ENCODE measurements at regions not wholly inside any gene's neighbourhood (a gene's known extent, or its start where the extent isn't known, plus 50 kb on each side); places are given as distances from the start of the nearest gene placed in this dataset.

DNA sequence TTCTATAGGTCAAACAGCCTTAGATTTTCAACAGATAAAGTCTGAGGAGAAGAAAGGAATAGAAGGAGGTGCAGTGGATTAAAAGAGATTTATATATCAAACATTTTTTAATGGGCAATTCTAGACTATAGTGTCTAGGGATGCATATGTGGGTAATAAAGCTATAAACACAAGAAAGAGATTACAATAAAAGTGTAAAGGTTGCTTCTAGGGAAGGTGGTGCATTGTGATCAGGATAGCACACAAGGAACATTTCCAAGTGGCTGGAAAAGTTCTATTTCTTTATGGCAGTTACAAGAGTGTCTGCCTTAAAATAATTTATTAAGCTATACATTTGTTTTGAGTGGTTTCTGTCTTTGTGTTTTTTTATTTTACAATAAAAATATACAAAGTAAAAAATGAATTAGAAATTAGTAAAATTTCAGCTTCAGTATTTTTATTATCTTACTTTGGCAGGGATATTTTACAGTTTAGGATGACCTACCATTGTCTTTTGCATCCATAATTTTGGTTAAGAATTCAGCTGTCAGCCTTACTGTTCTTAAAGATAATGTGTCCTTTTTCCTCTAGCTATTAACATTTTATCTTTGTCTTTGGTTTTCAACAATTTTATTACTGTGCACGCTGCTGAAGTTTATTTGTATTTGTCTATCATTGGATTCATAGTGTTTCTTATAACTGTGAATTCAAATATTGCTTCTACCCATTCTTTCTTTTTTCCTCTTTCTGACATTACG, 221.8 kb downstream of the LACC1 start:
- no peak for FAIRE-seq

DNA sequence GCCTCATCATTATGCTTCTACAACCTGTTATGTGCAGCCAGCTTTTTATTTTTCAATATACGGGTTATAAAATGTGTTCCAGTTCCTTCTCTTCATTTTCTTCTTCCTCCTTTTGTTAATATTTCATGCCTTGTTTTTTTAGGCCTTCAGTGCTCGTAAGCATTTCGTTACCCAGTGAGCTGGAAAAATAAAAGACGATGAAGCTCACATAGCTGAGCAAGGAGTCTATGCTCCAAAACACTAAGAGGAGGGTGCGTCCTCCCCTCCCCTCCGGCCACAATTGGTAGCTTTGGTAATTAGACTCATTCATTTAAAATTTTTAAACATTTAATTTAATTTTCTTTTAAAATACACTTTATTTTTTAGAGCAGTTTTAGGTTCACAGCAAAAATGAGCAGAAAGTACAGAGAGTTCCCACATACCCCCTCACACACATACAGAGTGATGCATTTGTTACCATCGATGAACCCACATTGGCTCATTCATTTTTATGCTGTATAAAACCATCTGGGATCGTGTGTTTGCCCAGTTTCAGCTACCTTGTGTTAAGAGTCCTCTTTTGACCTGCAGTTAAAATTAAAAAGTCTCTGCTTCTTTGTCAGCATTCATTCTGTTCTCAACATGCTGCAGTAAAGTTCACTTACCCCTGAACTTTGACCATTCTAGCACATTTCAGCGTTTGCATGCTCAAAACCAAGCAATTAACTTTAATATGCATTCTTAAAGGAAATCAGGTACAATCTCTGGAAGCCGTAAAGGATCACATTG, 223.9 kb downstream of the LACC1 start:
- FAIRE-seq: peak; percentile 43

DNA sequence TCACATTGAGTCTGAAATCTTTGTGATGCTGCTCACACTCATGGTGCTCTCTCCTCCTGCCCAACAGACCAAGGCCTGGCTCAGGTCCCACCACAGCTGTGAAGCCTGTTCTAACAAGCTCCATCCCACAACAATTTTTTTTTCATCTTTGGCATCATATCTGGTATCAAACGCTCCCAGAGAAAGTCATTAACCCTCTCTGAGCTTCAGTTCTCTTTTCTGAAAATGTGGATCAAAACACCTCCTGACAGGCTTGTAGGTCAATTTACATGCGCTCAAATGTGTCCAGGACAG, 224.4 kb downstream of the LACC1 start:
- no peak for FAIRE-seq

DNA sequence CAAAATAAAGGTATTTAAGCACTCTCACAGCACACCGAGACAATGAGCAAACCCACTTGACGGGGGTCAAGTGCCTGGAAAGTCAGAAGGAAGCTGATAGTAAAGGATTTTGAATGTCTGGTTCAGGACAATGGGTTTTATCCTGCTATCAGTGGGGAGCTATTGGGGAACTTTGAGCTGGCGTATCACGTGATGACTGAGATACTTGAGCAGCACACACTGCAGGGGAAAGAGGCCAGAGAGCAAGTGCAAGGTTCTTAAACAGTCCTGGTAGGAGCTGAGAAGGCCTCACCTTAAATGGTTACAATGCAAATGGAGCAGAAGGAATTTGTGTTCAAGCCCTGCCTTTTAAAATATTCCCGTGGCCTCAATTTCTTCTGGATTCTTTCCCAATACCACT, 225.3 kb downstream of the LACC1 start:
- no peak for FAIRE-seq

DNA sequence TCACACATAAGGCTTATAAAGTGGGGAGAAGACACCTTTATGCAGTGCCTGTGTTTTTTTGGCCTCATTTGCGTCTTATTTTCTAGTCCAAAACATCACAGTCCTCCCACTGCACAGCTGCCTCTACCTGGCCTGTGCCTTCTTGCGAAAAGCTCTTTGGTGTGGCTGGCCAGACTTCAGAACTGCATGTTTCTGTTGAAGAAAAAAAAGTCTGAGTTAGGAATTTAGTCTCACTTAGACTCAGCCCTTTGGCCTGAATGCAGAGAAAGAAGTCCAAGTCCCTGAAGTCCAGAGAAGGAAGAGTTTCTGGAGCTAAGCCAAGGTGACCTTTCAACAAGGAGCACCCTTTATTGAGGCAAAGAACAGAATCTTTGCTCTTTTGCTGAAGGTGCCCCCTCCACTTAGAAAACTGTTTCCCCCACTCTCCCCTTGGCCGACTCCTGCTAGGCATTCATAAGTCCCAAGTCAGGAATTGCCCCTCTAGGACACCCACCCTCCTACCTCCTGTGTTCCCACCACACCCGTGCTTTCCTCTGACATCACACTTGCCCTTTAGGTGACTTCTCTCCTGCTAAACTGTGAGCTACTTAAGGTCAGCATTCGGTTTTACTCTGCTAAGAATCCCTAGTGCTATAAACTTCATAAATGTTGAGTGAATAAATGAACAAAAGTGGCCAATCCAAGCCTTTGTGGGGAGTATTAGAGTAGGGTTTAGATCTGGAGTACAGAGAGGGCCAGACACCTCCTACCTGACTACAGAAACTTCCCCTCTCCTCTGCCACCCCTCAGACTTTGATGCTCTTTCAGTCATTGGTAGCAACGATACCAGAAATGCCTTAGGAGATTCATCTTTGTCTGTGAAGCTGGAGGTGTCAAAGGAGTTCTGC, 226.8 kb downstream of the LACC1 start:
- no peak for FAIRE-seq

- no peak for FAIRE-seq
These were observed 227.8 kb downstream of the LACC1 start for GRCh38 chr13:44107357-44108121.

DNA sequence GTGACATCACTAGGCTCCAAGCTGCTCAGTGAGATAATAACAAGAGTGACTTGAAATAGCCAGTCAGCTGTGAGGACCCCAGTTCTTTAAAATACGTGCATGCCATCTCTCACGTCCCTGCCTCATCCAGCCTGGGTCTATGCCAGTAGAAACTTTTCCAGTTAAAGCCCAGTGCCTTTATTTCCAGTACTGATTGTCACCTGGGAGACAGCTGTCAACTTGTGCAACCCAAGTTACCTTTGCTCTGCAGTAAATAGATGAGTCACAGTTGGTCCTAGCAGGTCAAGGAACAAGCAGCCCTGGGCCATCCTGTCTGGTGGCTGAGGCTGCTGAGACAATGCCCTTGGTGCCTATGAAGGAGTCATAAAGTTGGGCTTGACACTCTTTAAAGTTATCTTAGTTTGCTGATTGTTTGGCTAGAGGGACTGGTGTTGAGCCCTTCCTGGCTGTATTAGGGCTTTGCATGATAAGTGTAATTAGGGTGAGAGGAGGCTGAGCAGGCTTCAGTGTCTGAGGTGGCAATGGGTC, 228.7 kb downstream of the LACC1 start:
- no peak for FAIRE-seq

DNA sequence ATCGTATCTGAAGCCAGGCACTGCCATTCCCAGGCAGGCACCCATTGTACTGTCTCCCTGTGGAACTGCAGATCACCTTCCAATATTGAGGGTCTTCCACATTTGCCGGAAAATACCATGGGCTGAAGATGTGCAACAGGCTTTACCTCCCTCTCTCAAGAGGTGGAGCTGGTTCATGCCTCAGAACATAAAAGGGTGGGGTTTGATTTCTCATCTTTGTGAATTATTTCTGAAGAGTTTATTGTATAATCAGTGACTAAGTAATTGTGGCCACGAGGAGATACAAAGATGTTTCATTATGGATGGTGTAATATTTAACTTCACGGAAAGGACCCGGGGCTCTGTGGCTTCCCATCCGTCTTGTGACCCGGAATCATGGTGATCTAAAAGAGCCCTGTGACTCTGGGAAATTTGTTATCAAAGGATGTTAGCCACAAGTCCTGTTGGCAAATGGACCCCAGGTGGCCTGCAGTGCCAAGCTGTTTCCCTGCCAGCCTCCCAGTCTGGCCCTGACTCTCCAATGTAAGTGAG, 230.5 kb downstream of the LACC1 start:
- FAIRE-seq: no peak

GRCh38 chr13:44111701-44112100, 232.0 kb downstream of the LACC1 start:
- FAIRE-seq: no peak

- FAIRE-seq: no peak
These were observed 233.1 kb downstream of the LACC1 start for GRCh38 chr13:44112700-44113329.

DNA sequence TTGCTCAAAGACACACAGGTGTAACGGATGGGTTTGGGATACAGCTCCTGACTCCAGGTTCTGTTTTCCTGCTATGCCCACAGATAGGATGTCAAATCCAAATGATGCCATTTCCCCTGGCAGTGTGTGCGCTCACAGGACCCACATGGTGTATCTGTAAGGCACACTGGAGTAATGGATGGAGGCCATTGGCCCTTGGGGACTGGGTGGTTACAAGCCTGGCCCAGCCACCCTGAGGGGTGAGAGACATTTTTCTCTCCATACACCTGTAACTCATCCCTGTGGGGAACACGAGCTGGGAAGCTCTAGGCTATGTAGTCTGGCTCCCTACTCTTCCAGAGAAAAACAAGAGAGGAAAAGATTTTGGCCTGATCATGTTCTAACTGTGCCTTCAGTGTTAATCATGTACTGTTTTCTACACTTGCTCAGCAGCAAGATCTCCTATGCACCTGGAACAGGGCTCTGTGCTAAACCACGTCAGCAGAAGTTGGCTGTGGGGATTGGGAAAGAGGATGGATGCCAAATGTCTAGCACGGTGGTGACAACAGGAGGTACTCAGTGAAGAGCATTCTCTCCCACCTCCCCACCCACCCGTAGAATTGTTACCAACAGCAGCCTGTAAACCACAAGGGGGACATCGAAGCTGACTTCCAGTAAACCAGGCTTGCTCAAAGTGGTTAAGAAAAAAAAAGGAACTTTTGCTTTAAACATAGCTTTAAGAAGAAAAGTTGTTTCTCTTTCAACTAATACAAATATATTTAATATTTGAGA, 237.0 kb downstream of the LACC1 start:
- no peak for FAIRE-seq

- peak; percentile 51 for FAIRE-seq
These were observed 237.6 kb downstream of the LACC1 start for GRCh38 chr13:44117351-44117750.

DNA sequence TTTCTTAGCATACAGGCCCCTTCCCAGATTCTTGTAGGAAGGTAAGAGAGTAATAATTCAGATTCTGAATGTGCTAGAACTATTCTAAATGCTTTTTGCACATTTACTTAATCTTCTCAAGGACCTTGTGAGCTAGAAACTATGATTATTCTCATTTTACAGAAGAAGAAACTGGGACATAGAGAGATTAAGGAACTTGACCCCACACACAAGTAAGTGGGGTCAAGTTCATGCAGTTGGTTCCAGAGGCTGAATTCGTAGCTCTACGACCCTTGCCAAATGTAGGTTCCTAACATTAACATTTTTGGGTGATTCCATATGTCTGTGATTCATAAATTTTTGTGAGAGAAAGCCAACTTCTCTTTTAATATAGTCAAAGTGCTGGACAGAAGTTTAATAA, 238.1 kb downstream of the LACC1 start:
- no peak for FAIRE-seq

DNA sequence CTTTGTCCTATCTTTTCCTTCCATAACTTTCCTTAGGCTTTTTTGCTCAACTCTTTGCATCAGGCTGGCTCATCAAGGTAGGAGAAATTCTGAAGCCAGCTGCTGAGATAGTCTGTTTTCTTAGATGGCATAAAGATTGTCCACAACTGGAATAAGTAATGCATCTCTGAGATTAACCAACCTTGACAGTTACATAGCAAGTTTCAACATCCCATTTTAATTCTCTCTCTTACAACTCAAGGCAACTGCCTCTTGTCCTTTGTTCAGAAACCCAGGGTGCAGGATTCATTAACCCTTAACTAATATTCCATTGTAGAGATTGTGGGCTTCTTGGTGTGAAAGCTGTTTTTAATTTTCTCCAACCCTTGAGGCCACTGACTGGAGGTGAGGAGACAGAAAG, 239.2 kb downstream of the LACC1 start:
- no peak for FAIRE-seq

DNA sequence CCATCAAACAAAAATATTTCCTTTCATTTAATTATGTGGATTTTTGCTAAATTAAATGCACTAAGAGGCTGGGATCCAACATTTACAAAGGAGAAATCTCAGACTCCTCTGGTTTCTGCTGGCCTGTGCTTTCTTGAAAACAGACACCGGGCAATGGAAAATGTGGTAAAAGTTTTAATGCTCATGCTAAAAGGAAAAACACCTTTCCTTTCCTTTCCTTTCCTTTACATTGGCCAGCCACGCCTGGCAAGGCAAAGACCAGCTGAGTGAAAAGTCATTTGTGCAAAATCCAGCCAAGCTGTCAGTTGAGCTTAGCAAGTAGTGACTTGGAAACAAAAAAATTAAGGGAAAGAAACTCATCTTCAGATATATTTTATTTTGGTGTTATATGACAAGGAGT, 240.3 kb downstream of the LACC1 start:
- no peak for FAIRE-seq

GRCh38 chr13:44120849-44121755, 241.4 kb downstream of the LACC1 start:
- no peak for FAIRE-seq

- peak; percentile 61 for FAIRE-seq
These were observed 244.6 kb downstream of the LACC1 start for GRCh38 chr13:44124352-44124751.

DNA sequence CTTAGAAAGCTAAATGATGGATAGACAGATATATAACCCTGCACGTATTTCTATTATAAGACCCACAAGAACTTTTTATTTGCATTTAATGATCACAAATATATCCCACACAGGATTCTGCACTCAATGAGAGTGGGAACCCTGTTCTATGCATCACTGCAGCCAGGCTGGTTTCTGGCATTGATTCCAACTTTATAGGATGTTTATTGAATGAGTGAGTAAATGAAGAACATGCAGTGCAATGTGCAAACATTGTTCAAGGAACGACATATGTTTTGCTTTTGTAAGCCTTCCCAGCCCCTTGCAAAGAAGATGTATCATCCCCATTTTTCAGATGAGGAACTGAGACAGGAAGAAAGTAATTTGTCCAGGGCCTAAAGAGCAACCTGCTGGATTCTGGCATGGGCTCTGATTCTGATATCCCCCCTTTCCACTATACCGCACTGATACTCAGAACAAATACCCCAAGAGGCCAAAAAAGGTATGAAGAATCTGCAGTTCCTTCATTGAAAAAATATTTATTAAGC, 246.3 kb downstream of the LACC1 start:
- no peak for FAIRE-seq

- FAIRE-seq: no peak
These were observed 245.0 kb upstream of the SERP2 start for GRCh38 chr13:44128552-44129001.
